ENCODE measurements at regions not wholly inside any gene's neighbourhood (a gene's known extent, or its start where the extent isn't known, plus 50 kb on each side); places are given as distances from the start of the nearest gene placed in this dataset.

DNA sequence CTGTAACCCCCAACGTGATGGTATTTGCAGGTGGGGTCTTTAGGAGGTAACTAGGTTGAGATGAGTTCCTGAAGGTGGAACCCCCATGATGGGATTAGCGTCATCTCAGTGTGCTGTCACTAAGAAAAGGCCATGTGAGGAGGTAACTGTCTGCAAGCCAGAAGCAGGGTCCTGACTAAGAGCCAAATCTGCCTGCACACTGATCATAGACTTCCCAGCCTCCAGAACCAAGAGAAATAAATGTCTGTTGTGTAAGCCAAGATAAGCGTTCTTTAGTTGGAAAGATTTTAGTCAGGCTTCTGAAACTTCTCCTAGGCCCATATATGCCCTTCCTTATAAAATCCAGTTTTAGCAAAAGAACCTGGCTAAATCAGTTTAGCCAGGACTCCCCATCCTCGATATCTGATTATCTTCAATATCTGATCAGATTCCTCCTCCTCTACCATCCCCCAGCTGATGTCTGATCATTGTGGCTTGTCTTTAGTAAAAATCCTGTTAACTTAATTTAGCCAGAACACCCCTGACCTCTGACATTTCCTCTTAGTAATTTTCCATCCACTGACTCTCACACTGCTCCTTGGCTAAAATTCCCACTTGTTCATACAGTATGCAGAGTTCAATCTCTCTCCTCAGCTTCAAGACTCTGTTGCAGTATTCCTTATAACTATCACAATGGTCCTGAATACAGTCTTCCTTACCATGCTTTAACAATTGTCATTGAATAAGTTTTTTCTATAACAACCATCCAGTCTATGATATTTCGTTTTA lies 835.4 kb upstream of the PHF14 start:
- no peaks in the 10 kb centered on the region for H3K36me3 ChIP-seq
- DNase-seq (ENCODE audit: low spot score) (no peak), ATAC-seq (ENCODE audit: insufficient number of reproducible peaks, low FRiP score, low read depth) (no peak)
- no peak for TF ChIP-seq CTCF (IDR thresholded peaks at IDR 0.05)
- no peaks in the 10 kb centered on the region for H3K9me3 ChIP-seq
- no peak overlapping the region for H3K4me3 ChIP-seq
- H3K27me3 ChIP-seq (replicated peaks; ENCODE audit: insufficient read depth), result no peaks in the 10 kb centered on the region
- no peak overlapping the region for H3K27ac ChIP-seq
- no peaks in the 10 kb centered on the region for H3K4me1 ChIP-seq (ENCODE audit: control insufficient read depth in 1 of 2, low read depth in 2 of 2)

GRCh38 chr7:10146271-10146670 lies 827.4 kb upstream of the PHF14 start:
- no peak for TF ChIP-seq CTCF (IDR thresholded peaks at IDR 0.05)
- H3K27me3 ChIP-seq (replicated peaks; ENCODE audit: insufficient read depth), result no peaks in the 10 kb centered on the region
- no peak for ATAC-seq (ENCODE audit: insufficient number of reproducible peaks, low FRiP score, low read depth)
- H3K4me1 ChIP-seq (ENCODE audit: control insufficient read depth in 1 of 2, low read depth in 2 of 2), result no peaks in the 10 kb centered on the region
- H3K9me3 ChIP-seq, result no peaks in the 10 kb centered on the region
- no peak overlapping the region for H3K4me3 ChIP-seq
- no peak for DNase-seq (ENCODE audit: low spot score)
- no peaks in the 10 kb centered on the region for H3K36me3 ChIP-seq
- no peak overlapping the region for H3K27ac ChIP-seq

- TF ChIP-seq CTCF (IDR thresholded peaks at IDR 0.05), result no peak
- no peak for DNase-seq (ENCODE audit: low spot score)
- no peak for ATAC-seq (ENCODE audit: insufficient number of reproducible peaks, low FRiP score, low read depth)
These were observed 816.7 kb upstream of the PHF14 start for GRCh38 chr7:10156972-10157371.

GRCh38 chr7:10181996-10182395 lies 791.7 kb upstream of the PHF14 start:
- H3K4me1 ChIP-seq (ENCODE audit: control insufficient read depth in 1 of 2, low read depth in 2 of 2), result no peaks in the 10 kb centered on the region
- no peak for ATAC-seq (ENCODE audit: insufficient number of reproducible peaks, low FRiP score, low read depth)
- no peak overlapping the region for H3K4me3 ChIP-seq
- H3K27ac ChIP-seq, result no peak overlapping the region
- H3K36me3 ChIP-seq, result no peaks in the 10 kb centered on the region
- no peak for TF ChIP-seq CTCF (IDR thresholded peaks at IDR 0.05)
- H3K9me3 ChIP-seq, result no peaks in the 10 kb centered on the region
- no peaks in the 10 kb centered on the region for H3K27me3 ChIP-seq (replicated peaks; ENCODE audit: insufficient read depth)
- no peak for DNase-seq (ENCODE audit: low spot score)

More at GRCh38 chr7:10156972-10157371, 816.7 kb upstream of the PHF14 start:
- no peaks in the 10 kb centered on the region for H3K27me3 ChIP-seq (replicated peaks; ENCODE audit: insufficient read depth)
- H3K36me3 ChIP-seq, result no peaks in the 10 kb centered on the region
- H3K27ac ChIP-seq, result no peak overlapping the region
- H3K9me3 ChIP-seq, result no peaks in the 10 kb centered on the region
- no peak overlapping the region for H3K4me3 ChIP-seq
- no peaks in the 10 kb centered on the region for H3K4me1 ChIP-seq (ENCODE audit: control insufficient read depth in 1 of 2, low read depth in 2 of 2)

DNA sequence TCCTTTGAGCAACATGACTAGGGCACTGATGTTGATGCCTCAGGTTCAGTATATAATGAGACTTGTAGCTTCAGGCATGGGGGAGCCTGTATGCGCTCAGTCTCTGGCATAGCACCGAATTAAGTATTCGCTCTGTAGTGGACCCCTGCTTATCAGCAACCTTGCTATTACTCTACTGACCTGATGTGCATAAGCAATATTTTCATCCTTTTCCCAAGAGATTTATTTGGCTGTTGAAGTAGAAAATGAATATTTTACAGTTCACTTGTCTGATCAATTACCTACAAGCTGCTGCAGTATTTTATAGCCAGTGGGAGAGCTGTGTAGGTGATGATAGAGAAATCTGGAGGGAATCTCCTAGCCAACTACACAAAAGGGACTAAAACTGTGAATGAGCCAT lies 781.6 kb upstream of the PHF14 start:
- Histone ChIP-seq H3K36me3 (no peaks in the 10 kb centered on the region), H3K4me3 (no peak overlapping the region), H3K27ac (no peak overlapping the region), H3K9me3 (no peaks in the 10 kb centered on the region), H3K27me3 (replicated peaks; ENCODE audit: insufficient read depth) (no peaks in the 10 kb centered on the region), H3K4me1 (ENCODE audit: control insufficient read depth in 1 of 2, low read depth in 2 of 2) (no peaks in the 10 kb centered on the region)
- ATAC-seq (ENCODE audit: insufficient number of reproducible peaks, low FRiP score, low read depth), result no peak
- TF ChIP-seq CTCF (IDR thresholded peaks at IDR 0.05), result no peak
- no peak for DNase-seq (ENCODE audit: low spot score)

Measured in thoracic aorta (tissue), 2 donors.